Liver (tissue), 8 donors: ENCODE measurements at regions not wholly inside any gene's neighbourhood (a gene's known extent, or its start where the extent isn't known, plus 50 kb on each side); places are given as distances from the start of the nearest gene placed in this dataset.

ENCODE experiments used
- DNase-seq: peaks from one replicate; pipeline ENCODE4 v3.0.0-alpha.2; 2017; ENCODE audit warnings: low spot score
- H3K27ac ChIP-seq, 2 donors: one replicate each; pipeline ENCODE4 v1.7.0; 2013; ENCODE audit warnings: inconsistent platforms in 2 of 2, low read length in 2 of 2, control low read depth in 1 of 2, low read depth in 1 of 2, mild to moderate bottlenecking in 1 of 2
- H3K27me3 ChIP-seq, 4 donors: one replicate each; pipeline versions ENCODE4 v1.6.1 to v1.7.0; 2013; ENCODE audit warnings: low read length in 3 of 4, inconsistent platforms in 1 of 4, mild to moderate bottlenecking in 1 of 4, moderate library complexity in 1 of 4; ENCODE audit not compliant: control insufficient read depth in 4 of 4, insufficient read depth in 4 of 4
- H3K36me3 ChIP-seq, 4 donors: one replicate each; pipeline versions ENCODE4 v1.6.1 to v1.7.0; 2013; ENCODE audit warnings: low read length in 3 of 4, mild to moderate bottlenecking in 3 of 4, low read depth in 1 of 4, moderate library complexity in 1 of 4; ENCODE audit not compliant: control insufficient read depth in 4 of 4, insufficient read depth in 3 of 4
- H3K4me1 ChIP-seq, 4 donors: one replicate each; pipeline versions ENCODE4 v1.6.1 to v1.7.0; 2013; ENCODE audit warnings: low read length in 3 of 4, mild to moderate bottlenecking in 3 of 4, moderate library complexity in 1 of 4; ENCODE audit not compliant: control insufficient read depth in 4 of 4, insufficient read depth in 4 of 4
- H3K4me3 ChIP-seq, 3 donors: one replicate each; pipeline versions ENCODE4 v1.6.1 to v1.7.0; 2013; ENCODE audit warnings: low read length in 3 of 3, control low read depth in 1 of 3, low read depth in 1 of 3, mild to moderate bottlenecking in 1 of 3
- H3K9ac ChIP-seq, 2 donors: one replicate each; pipeline ENCODE4 v1.7.0; 2013; ENCODE audit warnings: low read length in 2 of 2, mild to moderate bottlenecking in 2 of 2, moderate library complexity in 2 of 2, control low read depth in 1 of 2, low read depth in 1 of 2
- H3K9me3 ChIP-seq, 4 donors: one replicate each; pipeline versions ENCODE4 v1.6.1 to v1.7.0; 2013; ENCODE audit warnings: low read length in 3 of 4; ENCODE audit not compliant: control insufficient read depth in 4 of 4
- EGR1 ChIP-seq, 2 donors: IDR thresholded peaks; 2 replicates each; pipeline ENCODE4 v1.6.1; 2016 to 2018; ENCODE audit warnings: antibody characterized with exemption in 2 of 2, low read depth in 2 of 2
- FOXA2 ChIP-seq: IDR thresholded peaks from 2 replicates; pipeline ENCODE4 v1.6.1; 2016; ENCODE audit warnings: antibody characterized with exemption
- GABPA ChIP-seq, 2 donors: IDR thresholded peaks in 1 of 2; conservative IDR thresholded peaks in 1 of 2; 2 replicates each; pipeline ENCODE4 v1.6.1; 2016; ENCODE audit warnings: antibody characterized with exemption in 2 of 2, mild to moderate bottlenecking in 1 of 2, moderate library complexity in 1 of 2
- HNF4A ChIP-seq, 2 donors: conservative IDR thresholded peaks; 2 replicates each; pipeline ENCODE4 v1.6.1; 2016; ENCODE audit warnings: antibody characterized with exemption in 2 of 2, mild to moderate bottlenecking in 2 of 2
- HNF4G ChIP-seq: IDR thresholded peaks from 2 replicates; pipeline ENCODE4 v1.6.1; 2016; ENCODE audit warnings: antibody characterized with exemption
- JUND ChIP-seq, 2 donors: IDR thresholded peaks; 2 replicates each; pipeline ENCODE4 v1.6.1; 2016; ENCODE audit warnings: antibody characterized with exemption in 2 of 2
- NR2F2 ChIP-seq: IDR thresholded peaks from 2 replicates; pipeline ENCODE4 v1.6.1; 2016; ENCODE audit warnings: antibody characterized with exemption
- RAD21 ChIP-seq, 2 donors: IDR thresholded peaks; 2 replicates each; pipeline ENCODE4 v1.6.1; 2016; ENCODE audit warnings: antibody characterized with exemption in 2 of 2, mild to moderate bottlenecking in 2 of 2
- RXRA ChIP-seq, 2 donors: IDR thresholded peaks; 2 replicates each; pipeline ENCODE4 v1.6.1; 2017 to 2018; ENCODE audit warnings: antibody characterized with exemption in 2 of 2, mild to moderate bottlenecking in 1 of 2
- SP1 ChIP-seq: IDR thresholded peaks from 2 replicates; pipeline ENCODE4 v1.6.1; 2018; ENCODE audit warnings: antibody characterized with exemption, mild to moderate bottlenecking
- YY1 ChIP-seq: IDR thresholded peaks from 2 replicates; pipeline ENCODE4 v1.6.1; 2016; ENCODE audit warnings: antibody characterized with exemption, mild to moderate bottlenecking
- WGBS: extraction: QIAGEN DNeasy Blood & Tissue Kit; methylation state at CpG from one replicate; pipeline ENCODE4 v1.1.7; 2013; 5-methylcytosine and 5-hydroxymethylcytosine counted together
- TF ChIP-seq, protein P1 (sequence below): fragments of 150-350 bp; IDR thresholded peaks from 2 replicates; pipeline ENCODE4 v1.5.1; 2017; ENCODE audit warnings: improper control_type of control experiment, low read depth, low read length; ENCODE audit not compliant: missing input control
- TF ChIP-seq, protein P2 (sequence below): IDR thresholded peaks from 2 replicates; pipeline ENCODE4 v1.6.1; 2016; ENCODE audit warnings: antibody characterized with exemption
- TF ChIP-seq, protein P3 (sequence below): IDR thresholded peaks from 2 replicates; pipeline ENCODE4 v1.6.1; 2016; ENCODE audit warnings: antibody characterized with exemption, mild to moderate bottlenecking
- TF ChIP-seq, protein P4 (sequence below): IDR thresholded peaks from 2 replicates; pipeline ENCODE4 v1.6.1; 2016; ENCODE audit warnings: antibody characterized with exemption
- donor health status: healthy.
- donor health status: healthy.
- donor health status: healthy.
- donor health status: healthy.
- donor health status: healthy.

DNA sequence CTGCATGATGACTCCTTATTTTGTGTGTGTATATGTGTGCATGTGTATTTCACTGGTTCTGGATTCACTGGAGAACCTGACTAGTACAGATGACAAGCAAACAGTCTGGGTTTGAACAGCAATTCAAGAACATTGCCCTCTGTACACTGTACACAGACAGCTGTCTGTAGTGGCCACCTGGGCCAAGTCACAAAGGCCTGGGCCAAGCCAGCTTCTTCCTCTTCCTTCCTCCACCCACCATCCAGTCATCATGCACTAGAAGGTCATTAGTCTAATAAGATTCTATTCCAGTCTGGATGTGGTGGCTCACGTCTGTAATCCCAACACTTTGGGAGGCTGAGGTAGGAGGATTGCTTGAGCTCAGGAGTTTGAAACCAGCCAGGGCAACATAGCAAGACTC is 155.9 kb downstream of the ELAVL4 start:
- H3K9me3 ChIP-seq, result no peaks in the 10 kb centered on the region
- no peaks in the 10 kb centered on the region for H3K4me1 ChIP-seq
- WGBS, result 88% methylated on average over 1 of the region's 1 CpG
- peaks cover 0 to 4% (median 0%) of the 10 kb centered on the region in 4 donors for H3K27me3 ChIP-seq
- H3K36me3 ChIP-seq, result no peaks in the 10 kb centered on the region
- TF ChIP-seq FOXA2 (no peak), GABPA (IDR thresholded peaks at IDR 0.05 in 1 of 2, conservative IDR thresholded peaks at IDR 0.05 in 1 of 2) (no peak), SP1 (no peak)
- TF ChIP-seq, protein P1, sequence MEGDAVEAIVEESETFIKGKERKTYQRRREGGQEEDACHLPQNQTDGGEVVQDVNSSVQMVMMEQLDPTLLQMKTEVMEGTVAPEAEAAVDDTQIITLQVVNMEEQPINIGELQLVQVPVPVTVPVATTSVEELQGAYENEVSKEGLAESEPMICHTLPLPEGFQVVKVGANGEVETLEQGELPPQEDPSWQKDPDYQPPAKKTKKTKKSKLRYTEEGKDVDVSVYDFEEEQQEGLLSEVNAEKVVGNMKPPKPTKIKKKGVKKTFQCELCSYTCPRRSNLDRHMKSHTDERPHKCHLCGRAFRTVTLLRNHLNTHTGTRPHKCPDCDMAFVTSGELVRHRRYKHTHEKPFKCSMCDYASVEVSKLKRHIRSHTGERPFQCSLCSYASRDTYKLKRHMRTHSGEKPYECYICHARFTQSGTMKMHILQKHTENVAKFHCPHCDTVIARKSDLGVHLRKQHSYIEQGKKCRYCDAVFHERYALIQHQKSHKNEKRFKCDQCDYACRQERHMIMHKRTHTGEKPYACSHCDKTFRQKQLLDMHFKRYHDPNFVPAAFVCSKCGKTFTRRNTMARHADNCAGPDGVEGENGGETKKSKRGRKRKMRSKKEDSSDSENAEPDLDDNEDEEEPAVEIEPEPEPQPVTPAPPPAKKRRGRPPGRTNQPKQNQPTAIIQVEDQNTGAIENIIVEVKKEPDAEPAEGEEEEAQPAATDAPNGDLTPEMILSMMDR, result no peak
- TF ChIP-seq, protein P2, sequence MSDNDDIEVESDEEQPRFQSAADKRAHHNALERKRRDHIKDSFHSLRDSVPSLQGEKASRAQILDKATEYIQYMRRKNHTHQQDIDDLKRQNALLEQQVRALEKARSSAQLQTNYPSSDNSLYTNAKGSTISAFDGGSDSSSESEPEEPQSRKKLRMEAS, result no peak
- no peak overlapping the region for H3K4me3 ChIP-seq
- DNase-seq, result no peak
- no peak overlapping the region for H3K27ac ChIP-seq
- H3K9ac ChIP-seq, result no peak overlapping the region

DNA sequence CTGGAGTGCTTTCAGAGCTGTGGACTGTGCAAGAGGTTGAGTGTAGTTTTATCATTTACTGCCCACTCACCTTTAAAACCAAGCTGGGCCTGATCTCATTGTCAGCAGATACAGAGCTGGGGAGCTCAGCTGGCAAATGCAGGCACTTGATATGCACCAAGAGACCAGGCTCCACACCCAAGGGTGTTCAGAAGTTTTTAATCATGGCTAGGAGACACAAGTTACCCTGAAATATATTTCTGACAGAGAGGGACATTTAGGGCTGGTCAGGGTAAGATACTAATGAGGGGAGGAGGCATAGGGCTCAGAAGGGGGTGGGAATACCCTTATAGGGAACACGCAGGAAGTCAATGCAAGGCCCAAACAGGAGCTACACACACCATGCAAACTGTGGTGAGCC is 153.7 kb downstream of the ELAVL4 start:
- 77% methylated on average over 1 of the region's 1 CpG for WGBS
- Histone ChIP-seq H3K36me3 (no peaks in the 10 kb centered on the region), H3K27ac (no peak overlapping the region), H3K4me1 (no peaks in the 10 kb centered on the region), H3K9ac (no peak overlapping the region), H3K4me3 (no peak overlapping the region), H3K9me3 (no peaks in the 10 kb centered on the region), H3K27me3 (no peaks in the 10 kb centered on the region)
- no peak for DNase-seq
- TF ChIP-seq HNF4A (conservative IDR thresholded peaks at IDR 0.05) (no peak), JUND (IDR thresholded peaks at IDR 0.05) (no peak), SP1 (no peak), YY1 (no peak), RAD21 (IDR thresholded peaks at IDR 0.05) (no peak), EGR1 (IDR thresholded peaks at IDR 0.05; ENCODE audit: low read depth in 2 of 2) (no peak), RXRA (IDR thresholded peaks at IDR 0.05) (no peak), NR2F2 (no peak), HNF4G (no peak)
- TF ChIP-seq, protein P3, sequence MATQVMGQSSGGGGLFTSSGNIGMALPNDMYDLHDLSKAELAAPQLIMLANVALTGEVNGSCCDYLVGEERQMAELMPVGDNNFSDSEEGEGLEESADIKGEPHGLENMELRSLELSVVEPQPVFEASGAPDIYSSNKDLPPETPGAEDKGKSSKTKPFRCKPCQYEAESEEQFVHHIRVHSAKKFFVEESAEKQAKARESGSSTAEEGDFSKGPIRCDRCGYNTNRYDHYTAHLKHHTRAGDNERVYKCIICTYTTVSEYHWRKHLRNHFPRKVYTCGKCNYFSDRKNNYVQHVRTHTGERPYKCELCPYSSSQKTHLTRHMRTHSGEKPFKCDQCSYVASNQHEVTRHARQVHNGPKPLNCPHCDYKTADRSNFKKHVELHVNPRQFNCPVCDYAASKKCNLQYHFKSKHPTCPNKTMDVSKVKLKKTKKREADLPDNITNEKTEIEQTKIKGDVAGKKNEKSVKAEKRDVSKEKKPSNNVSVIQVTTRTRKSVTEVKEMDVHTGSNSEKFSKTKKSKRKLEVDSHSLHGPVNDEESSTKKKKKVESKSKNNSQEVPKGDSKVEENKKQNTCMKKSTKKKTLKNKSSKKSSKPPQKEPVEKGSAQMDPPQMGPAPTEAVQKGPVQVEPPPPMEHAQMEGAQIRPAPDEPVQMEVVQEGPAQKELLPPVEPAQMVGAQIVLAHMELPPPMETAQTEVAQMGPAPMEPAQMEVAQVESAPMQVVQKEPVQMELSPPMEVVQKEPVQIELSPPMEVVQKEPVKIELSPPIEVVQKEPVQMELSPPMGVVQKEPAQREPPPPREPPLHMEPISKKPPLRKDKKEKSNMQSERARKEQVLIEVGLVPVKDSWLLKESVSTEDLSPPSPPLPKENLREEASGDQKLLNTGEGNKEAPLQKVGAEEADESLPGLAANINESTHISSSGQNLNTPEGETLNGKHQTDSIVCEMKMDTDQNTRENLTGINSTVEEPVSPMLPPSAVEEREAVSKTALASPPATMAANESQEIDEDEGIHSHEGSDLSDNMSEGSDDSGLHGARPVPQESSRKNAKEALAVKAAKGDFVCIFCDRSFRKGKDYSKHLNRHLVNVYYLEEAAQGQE, result no peak
- TF ChIP-seq, protein P4, sequence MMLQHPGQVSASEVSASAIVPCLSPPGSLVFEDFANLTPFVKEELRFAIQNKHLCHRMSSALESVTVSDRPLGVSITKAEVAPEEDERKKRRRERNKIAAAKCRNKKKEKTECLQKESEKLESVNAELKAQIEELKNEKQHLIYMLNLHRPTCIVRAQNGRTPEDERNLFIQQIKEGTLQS, result no peak
- TF ChIP-seq, protein P2, result no peak
